Mammary epithelial cell (primary cell): ENCODE measurements at regions not wholly inside any gene's neighbourhood (a gene's known extent, or its start where the extent isn't known, plus 50 kb on each side); places are given as distances from the start of the nearest gene placed in this dataset.

ENCODE experiments used
- CTCF ChIP-seq, 2 donors: IDR thresholded peaks in 1 of 2; conservative IDR thresholded peaks in 1 of 2; 2 replicates each; pipeline ENCODE4 v1.5.1; 2011 to 2012; ENCODE audit warnings: inconsistent platforms in 2 of 2, low read length in 2 of 2, mild to moderate bottlenecking in 2 of 2, control low read depth in 1 of 2, low read depth in 1 of 2; ENCODE audit not compliant: insufficient read depth in 1 of 2; ENCODE audit errors: extremely low read depth in 1 of 2
- EZH2 ChIP-seq: IDR thresholded peaks from 2 replicates; pipeline ENCODE4 v1.6.1; 2012; ENCODE audit warnings: low read length, inconsistent platforms, borderline replicate concordance

GRCh38 chr9:6106711-6107339 lies 91.4 kb upstream of the RANBP6 start:
- TF ChIP-seq CTCF (conservative IDR thresholded peaks at IDR 0.05 in 1 of 2, IDR thresholded peaks at IDR 0.05 in 1 of 2; ENCODE audit: extremely low read depth in 1 of 2, insufficient read depth in 1 of 2, low read depth in 1 of 2, low read length in 2 of 2), result peak; percentile 32 to 71
- TF ChIP-seq EZH2, result no peak
